HepG2 (cell line): ENCODE measurements at regions not wholly inside any gene's neighbourhood (a gene's known extent, or its start where the extent isn't known, plus 50 kb on each side); places are given as distances from the start of the nearest gene placed in this dataset.

ENCODE experiments used
- ATAC-seq: fragments of 200-7000 bp; cut with Tn5 transposase; 3 replicates; pipeline ENCODE4 v1.9.1; 2020; ENCODE audit warnings: mild to moderate bottlenecking, moderate library complexity
- BruUV-seq: library from RNA; stranded (reverse); fragments of 400-500 nt; replicated peaks from 2 replicates; lab custom pipeline; 2021; lab: Mats Ljungman, UMichigan
- CTCF ChIA-PET: fragments of 300-600 bp; formaldehyde crosslinking; extraction: SDS; loops from one replicate; lab custom pipeline; 2021; ENCODE audit warnings: low total read pairs, inconsistent platforms, low intra/inter-chr PET ratio; lab: Yijun Ruan, JAX
- POLR2A ChIA-PET: fragments of 350-600 bp; sonication (Branson Sonifier 250); formaldehyde crosslinking; loops from one replicate; lab custom pipeline; 2020; ENCODE audit warnings: antibody characterized with exemption, inconsistent platforms; lab: Yijun Ruan, JAX
- DNase-seq: peaks from one replicate; pipeline ENCODE4 v3.0.0-alpha.2; 2015; ENCODE audit warnings: low spot score
- FAIRE-seq: peaks from 3 replicates; lab custom pipeline; 2011; peaks lifted over from hg19 to GRCh38; lab: Jason Lieb, UNC
- H2AFZ ChIP-seq: one replicate; pipeline ENCODE4 v1.6.1; 2011; ENCODE audit warnings: low read length, inconsistent platforms
- H3K27ac ChIP-seq: fragments of 300-600 bp; 3 replicates; pipeline ENCODE4 v1.8.0; 2011; ENCODE audit warnings: mixed run types, mild to moderate bottlenecking, mixed read lengths, low read length, inconsistent platforms; ENCODE audit not compliant: insufficient read depth; ENCODE audit errors: extremely low read length
- H3K27me3 ChIP-seq, 2 experiments: fragments of 200-600 bp in 1 of 2; 2 replicates in 1 of 2; 3 replicates in 1 of 2; pipeline versions ENCODE4 v1.6.0 to v1.8.0; 2011; ENCODE audit warnings: low read length in 2 of 2, mild to moderate bottlenecking in 2 of 2, moderate library complexity in 2 of 2, inconsistent platforms in 1 of 2; ENCODE audit not compliant: insufficient read depth in 2 of 2, control insufficient read depth in 1 of 2
- H3K36me3 ChIP-seq, 2 experiments: fragments of 200-600 bp in 1 of 2; replicated peaks in 1 of 2; 2 replicates in 1 of 2; 3 replicates in 1 of 2; pipeline versions ENCODE4 v1.5.1 to v1.8.0; 2011; ENCODE audit warnings: low read length in 2 of 2, inconsistent platforms in 1 of 2; ENCODE audit not compliant: insufficient read depth in 2 of 2, control insufficient read depth in 1 of 2
- H3K4me1 ChIP-seq: 2 replicates; pipeline ENCODE4 v1.5.1; 2012; ENCODE audit warnings: low read length, inconsistent platforms; ENCODE audit not compliant: insufficient read depth
- H3K4me2 ChIP-seq: 2 replicates; pipeline ENCODE4 v1.6.0; 2011; ENCODE audit warnings: low read depth, low read length, inconsistent platforms
- H3K4me3 ChIP-seq, 3 experiments: fragments of 200-600 bp in 1 of 3; sonication (generic), shearing (Covaris generic) in 1 of 3; replicated peaks in 1 of 3; 2 replicates each; pipeline ENCODE4 v1.5.1; 2011 to 2016; ENCODE audit warnings: low read length in 3 of 3, inconsistent platforms in 2 of 3, low read depth in 2 of 3, mild to moderate bottlenecking in 2 of 3, control low read depth in 1 of 3, mixed read lengths in 1 of 3; ENCODE audit not compliant: insufficient read depth in 1 of 3
- H3K79me2 ChIP-seq: one replicate; pipeline ENCODE4 v1.6.1; 2011; ENCODE audit warnings: low read length, inconsistent platforms; ENCODE audit not compliant: insufficient read depth
- H3K9ac ChIP-seq: 2 replicates; pipeline ENCODE4 v1.6.0; 2011; ENCODE audit warnings: mild to moderate bottlenecking, low read depth, low read length, inconsistent platforms; ENCODE audit not compliant: insufficient read depth
- H3K9me3 ChIP-seq: 2 replicates; pipeline ENCODE4 v1.5.1; 2012; ENCODE audit warnings: mild to moderate bottlenecking, low read length
- H4K20me1 ChIP-seq: 2 replicates; pipeline ENCODE4 v1.6.0; 2011; ENCODE audit warnings: inconsistent platforms, mild to moderate bottlenecking, low read length, moderate library complexity; ENCODE audit not compliant: insufficient read depth
- ATM ChIP-seq: fragments of 450-650 bp; IDR thresholded peaks from 2 replicates; pipeline ENCODE4 v1.7.1; 2017; ENCODE audit warnings: mild to moderate bottlenecking, borderline replicate concordance
- HDAC2 ChIP-seq: sonication (generic); formaldehyde crosslinking; IDR thresholded peaks from 2 replicates; pipeline ENCODE4 v1.4.0; 2020; ENCODE audit warnings: missing genetic modification reagents
- KDM2A ChIP-seq: sonication (generic); formaldehyde crosslinking; IDR thresholded peaks from 2 replicates; pipeline ENCODE4 v1.4.0; 2020; ENCODE audit warnings: low read depth, missing genetic modification reagents, borderline replicate concordance
- NFE2L1 ChIP-seq: sonication (generic); formaldehyde crosslinking; IDR thresholded peaks from 2 replicates; pipeline ENCODE4 v1.4.0; 2020; ENCODE audit warnings: missing genetic modification reagents, mild to moderate bottlenecking, borderline replicate concordance
- PAWR ChIP-seq: sonication (generic); formaldehyde crosslinking; IDR thresholded peaks from 2 replicates; pipeline ENCODE4 v1.4.0; 2020; ENCODE audit warnings: missing genetic modification reagents, mild to moderate bottlenecking, borderline replicate concordance
- RARG ChIP-seq: sonication (generic); formaldehyde crosslinking; IDR thresholded peaks from 2 replicates; pipeline ENCODE4 v1.4.0; 2020; ENCODE audit warnings: low read depth, mild to moderate bottlenecking, missing genetic modification reagents
- ZNF274 ChIP-seq: sonication (generic); formaldehyde crosslinking; IDR thresholded peaks from 2 replicates; pipeline ENCODE4 v1.5.1; 2020; ENCODE audit warnings: mild to moderate bottlenecking, missing genetic modification reagents
- ZNF749 ChIP-seq: sonication (generic); formaldehyde crosslinking; IDR thresholded peaks from 2 replicates; pipeline ENCODE4 v1.8.0; 2022; ENCODE audit warnings: mild to moderate bottlenecking, missing genetic modification reagents, moderate library complexity, borderline replicate concordance
- ZSCAN12 ChIP-seq: sonication (generic); formaldehyde crosslinking; IDR thresholded peaks from 2 replicates; pipeline ENCODE4 v1.9.0; 2021; ENCODE audit warnings: mild to moderate bottlenecking, missing genetic modification reagents
- whole genome bisulfite sequencing: methylation state at CpG from one replicate; pipeline ENCODE4 v1.1.6; 2017; ENCODE audit warnings: low lambda C conversion rate; 5-methylcytosine and 5-hydroxymethylcytosine counted together
- in situ Hi-C: cut with HindIII; loops from 2 replicates; pipeline ENCODE4 v1.10.0; 2017; ENCODE audit warnings: low pct_unique_long_range_greater_than_20kb; ENCODE audit not compliant: extremely low pct_ligation_motif_present
- intact Hi-C: fragments of 100-400 bp; cut with micrococcal nuclease; formaldehyde crosslinking; loops from one replicate; pipeline ENCODE4 v1.10.0; 2022; ENCODE audit not compliant: unreplicated experiment
- TF ChIP-seq, protein P1 (sequence below): sonication (generic); formaldehyde crosslinking; IDR thresholded peaks from 2 replicates; pipeline ENCODE4 v1.8.1; 2023; ENCODE audit warnings: mild to moderate bottlenecking, moderate library complexity, missing genetic modification reagents

DNA sequence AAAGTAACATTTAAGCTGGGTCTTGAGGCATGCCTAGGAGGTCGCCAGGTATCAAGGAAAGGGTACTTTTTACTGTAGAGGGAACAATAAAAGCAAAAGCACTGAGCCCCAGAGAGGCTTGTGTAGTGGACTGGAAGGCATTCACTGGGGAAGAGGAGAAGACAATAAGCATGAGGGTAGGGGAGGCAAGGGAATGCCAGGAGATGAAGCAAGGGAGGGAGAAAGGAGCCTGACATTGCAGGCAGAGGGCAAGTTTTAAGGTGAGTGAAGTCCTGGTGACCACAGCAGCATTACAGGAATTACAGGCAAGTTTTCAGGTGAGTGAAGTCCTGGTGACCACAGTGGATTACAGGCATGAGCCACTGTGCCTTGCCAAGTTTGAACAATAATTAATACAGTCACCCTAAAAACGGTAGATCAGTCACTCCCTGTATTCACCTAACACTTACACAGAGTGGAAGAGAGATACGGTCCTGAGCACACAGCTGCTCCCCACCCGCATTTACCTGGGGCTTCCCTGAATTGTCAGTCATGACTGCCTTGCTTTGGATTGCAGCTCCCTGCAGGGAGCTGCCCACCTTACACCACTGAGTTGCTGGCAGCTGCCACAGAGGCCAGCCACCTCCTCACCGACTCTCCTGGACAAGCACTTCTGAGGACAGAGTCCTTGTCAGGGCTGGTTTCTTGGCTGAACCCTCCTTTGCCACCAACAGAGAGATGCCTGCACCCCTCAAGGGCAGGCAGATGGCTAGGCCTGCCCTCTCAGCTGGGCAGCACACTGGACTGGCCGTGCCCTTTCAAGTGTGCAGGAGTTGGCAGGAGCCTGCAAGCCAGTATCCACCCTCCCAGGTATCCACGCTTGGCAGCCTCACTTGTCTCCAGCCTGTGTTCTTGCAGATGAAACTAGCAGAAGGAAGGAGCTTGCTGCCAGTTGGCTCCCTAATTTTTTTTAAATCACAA lies 59.0 kb upstream of the KCNK12 start (continued):
- TF ChIP-seq NFE2L1 (CRISPR knock-in tag) (no peak), KDM2A (CRISPR knock-in tag) (no peak), ZSCAN12 (CRISPR knock-in tag) (no peak), HDAC2 (no peak)
- TF ChIP-seq, protein P1, sequence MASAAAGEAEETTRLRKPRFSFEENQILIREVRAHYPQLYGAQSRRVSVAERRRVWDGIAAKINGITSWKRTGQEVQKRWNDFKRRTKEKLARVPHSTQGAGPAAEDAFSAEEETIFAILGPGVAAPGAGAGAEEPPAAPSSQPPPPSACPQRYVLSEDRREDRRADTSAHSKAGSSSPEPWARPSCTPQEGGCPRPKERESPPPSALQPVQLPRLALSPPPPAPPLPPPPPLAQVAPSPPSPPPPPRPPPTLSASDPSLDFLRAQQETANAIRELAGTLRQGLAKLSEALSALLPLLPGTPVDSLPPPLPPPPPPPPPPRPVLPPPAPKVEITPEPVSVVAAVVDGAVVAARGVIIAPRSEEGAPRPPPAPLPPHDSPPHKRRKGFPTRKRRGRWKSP (CRISPR knock-in tag): no peak
- TF ChIP-seq, all 625 proteins: peak for 0

DNA sequence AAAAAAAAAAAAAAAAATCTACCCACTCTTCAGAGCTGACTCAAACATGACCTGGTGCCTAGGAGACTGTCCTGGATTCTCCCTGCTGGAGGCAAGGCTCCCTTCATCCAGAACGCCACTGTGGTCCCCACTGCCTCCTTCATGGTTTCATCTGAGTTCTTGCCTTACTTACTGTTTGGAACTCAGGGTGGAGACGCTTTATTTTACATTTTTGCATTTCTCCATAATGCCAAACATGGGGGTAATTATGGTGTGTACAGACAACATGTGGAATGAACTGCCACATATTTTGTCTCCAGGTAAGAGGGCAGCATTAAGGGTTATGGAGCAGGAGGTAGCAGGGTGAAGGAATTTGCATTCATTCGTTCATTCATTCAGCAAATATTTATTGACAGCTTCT lies 58.1 kb upstream of the KCNK12 start:
- H3K9me3 ChIP-seq: no peaks in the 10 kb centered on the region
- intact Hi-C loops: no loop called here
- peaks cover under 1 to 17% of the 10 kb centered on the region in 2 experiments; a peak in 3 of 5 replicates for H3K27me3 ChIP-seq
- H2AFZ ChIP-seq: no peak overlapping the region
- ChIA-PET CTCF (no interaction called here), POLR2A (no interaction called here)
- 9% methylated on average over 3 of the region's 3 CpGs for WGBS
- H3K27ac ChIP-seq: no peak overlapping the region
- no peak for ATAC-seq
- in situ Hi-C loops: no loop called here
- H4K20me1 ChIP-seq: no peaks in the 10 kb centered on the region
- no peaks in the 10 kb centered on the region for H3K79me2 ChIP-seq
- H3K9ac ChIP-seq: no peak overlapping the region
- DNase-seq: no peak
- no peak overlapping the region for H3K4me2 ChIP-seq
- no peak for FAIRE-seq
- H3K4me1 ChIP-seq: no peaks in the 10 kb centered on the region
- no peak overlapping the region for H3K4me3 ChIP-seq
- BruUV-seq: no TSS peak
- no peaks in the 10 kb centered on the region for H3K36me3 ChIP-seq
- TF ChIP-seq ZNF749 (CRISPR knock-in tag): no peak
- TF ChIP-seq RARG (CRISPR knock-in tag): no peak
- no peak for TF ChIP-seq ZNF274 (CRISPR knock-in tag)
- no peak for TF ChIP-seq ATM
- TF ChIP-seq PAWR (CRISPR knock-in tag): no peak
